H4 (cell line): ENCODE measurements at regions not wholly inside any gene's neighbourhood (a gene's known extent, or its start where the extent isn't known, plus 50 kb on each side); places are given as distances from the start of the nearest gene placed in this dataset.
"Not testable (repeated sequence)": the region's sequence is repeated elsewhere in the genome, so short reads cannot be mapped to it uniquely, and the experiment has no call there.

ENCODE experiments used
- DNase-seq: peaks from one replicate; pipeline ENCODE4 v3.0.0-alpha.2; 2015; ENCODE audit warnings: low spot score

GRCh38 chr14:61602003-61602732, 93.1 kb upstream of the HIF1A start:
- no peak for DNase-seq

- peak; percentile 58 for DNase-seq
Measured at GRCh38 chr14:61602733-61603077, 92.6 kb upstream of the HIF1A start.

- no peak for DNase-seq
Measured at GRCh38 chr14:61603736-61604135, 91.6 kb upstream of the HIF1A start.

GRCh38 chr14:61607570-61608244, 87.6 kb upstream of the HIF1A start:
- no peak for DNase-seq

- no peak for DNase-seq
Measured at GRCh38 chr14:61608245-61609165, 86.8 kb upstream of the HIF1A start.

GRCh38 chr14:61609191-61609843, 86.0 kb upstream of the HIF1A start:
- no peak for DNase-seq

GRCh38 chr14:61609884-61610283, 85.4 kb upstream of the HIF1A start:
- DNase-seq: no peak

GRCh38 chr14:61610900-61611299, 84.4 kb upstream of the HIF1A start:
- no peak for DNase-seq

GRCh38 chr14:61611880-61612630, 83.3 kb upstream of the HIF1A start:
- no peak for DNase-seq

GRCh38 chr14:61613006-61613405, 82.3 kb upstream of the HIF1A start:
- not testable (repeated sequence) for DNase-seq

GRCh38 chr14:61614693-61615092, 80.6 kb upstream of the HIF1A start:
- DNase-seq: no peak

GRCh38 chr14:61615743-61616523, 79.4 kb upstream of the HIF1A start:
- no peak for DNase-seq

GRCh38 chr14:61616524-61617185, 78.7 kb upstream of the HIF1A start:
- DNase-seq: no peak

- DNase-seq: no peak
Measured at GRCh38 chr14:61618448-61618847, 76.9 kb upstream of the HIF1A start.

GRCh38 chr14:61619494-61619893, 75.8 kb upstream of the HIF1A start:
- no peak for DNase-seq

- no peak for DNase-seq
Measured at GRCh38 chr14:61620130-61620946, 75.0 kb upstream of the HIF1A start.

- no peak for DNase-seq
Measured at GRCh38 chr14:61621444-61621843, 73.9 kb upstream of the HIF1A start.

GRCh38 chr14:61622051-61622450, 73.3 kb upstream of the HIF1A start:
- no peak for DNase-seq

GRCh38 chr14:61623927-61624326, 71.4 kb upstream of the HIF1A start:
- no peak for DNase-seq
